Panc1 (cell line): ENCODE measurements at regions not wholly inside any gene's neighbourhood (a gene's known extent, or its start where the extent isn't known, plus 50 kb on each side); places are given as distances from the start of the nearest gene placed in this dataset.

ENCODE experiments used
- ATAC-seq: fragments of 200-7000 bp; cut with Tn5 transposase; 2 replicates; pipeline ENCODE4 v1.9.1; 2020; ENCODE audit warnings: mild to moderate bottlenecking, moderate library complexity
- BruUV-seq: library from RNA; stranded (reverse); fragments of 400-500 nt; replicated peaks from 2 replicates; lab custom pipeline; 2021; lab: Mats Ljungman, UMichigan
- CTCF ChIA-PET: fragments of 300-600 bp; sonication (Branson Sonifier 250); formaldehyde crosslinking; loops from one replicate; lab custom pipeline; 2022; ENCODE audit warnings: antibody characterized with exemption; lab: Charles Lee
- POLR2A ChIA-PET: fragments of 300-600 bp; sonication (Branson Sonifier 250); formaldehyde crosslinking; loops from one replicate; lab custom pipeline; 2022; ENCODE audit warnings: antibody characterized with exemption; lab: Charles Lee
- DNase-seq: peaks from one replicate; pipeline ENCODE4 v3.0.0-alpha.2; 2010; ENCODE audit warnings: low read depth, low spot score
- H3K27ac ChIP-seq: 2 replicates; pipeline ENCODE4 v1.5.1; 2011; ENCODE audit warnings: mild to moderate bottlenecking, low read length, inconsistent platforms
- H3K27me3 ChIP-seq: fragments of 200-500 bp; sonication (Bioruptor generic); 2 replicates; pipeline ENCODE4 v1.6.0; 2014; ENCODE audit warnings: low read length, inconsistent platforms; ENCODE audit not compliant: control insufficient read depth, insufficient read depth
- H3K36me3 ChIP-seq: fragments of 200-500 bp; sonication (Bioruptor generic); 2 replicates; pipeline ENCODE4 v1.5.1; 2014; ENCODE audit warnings: inconsistent platforms, mild to moderate bottlenecking, low read length, moderate library complexity; ENCODE audit not compliant: control insufficient read depth, insufficient read depth
- H3K4me1 ChIP-seq: 2 replicates; pipeline ENCODE4 v1.5.1; 2011; ENCODE audit warnings: inconsistent platforms, mild to moderate bottlenecking, low read length, moderate library complexity; ENCODE audit not compliant: control insufficient read depth, insufficient read depth
- H3K4me3 ChIP-seq, 2 experiments: 2 replicates each; pipeline ENCODE4 v1.5.1; 2011 to 2012; ENCODE audit warnings: low read depth in 2 of 2, low read length in 2 of 2, mild to moderate bottlenecking in 2 of 2, inconsistent platforms in 1 of 2, moderate library complexity in 1 of 2
- H3K9me3 ChIP-seq: fragments of 200-500 bp; sonication (Bioruptor generic); 2 replicates; pipeline ENCODE4 v1.5.1; 2014; ENCODE audit warnings: low read depth, mild to moderate bottlenecking, inconsistent platforms, low read length, moderate library complexity; ENCODE audit not compliant: control insufficient read depth, insufficient read depth
- CTCF ChIP-seq: fragments of 450-650 bp; IDR thresholded peaks from 2 replicates; pipeline ENCODE4 v1.5.1; 2017; ENCODE audit warnings: mild to moderate bottlenecking
- POLR2AphosphoS5 ChIP-seq: IDR thresholded peaks from 2 replicates; pipeline ENCODE4 v1.6.1; 2012; ENCODE audit warnings: mild to moderate bottlenecking, low read depth, low read length, moderate library complexity
- REST ChIP-seq, 2 experiments: IDR thresholded peaks; 2 replicates each; pipeline ENCODE4 v1.6.1; 2011 to 2012; ENCODE audit warnings: low read depth in 2 of 2, control low read depth in 1 of 2, low read length in 1 of 2, mild to moderate bottlenecking in 1 of 2, moderate library complexity in 1 of 2; ENCODE audit not compliant: insufficient read depth in 1 of 2
- SIN3A ChIP-seq: IDR thresholded peaks from 2 replicates; pipeline ENCODE4 v1.6.1; 2012; ENCODE audit warnings: low read depth, mild to moderate bottlenecking, low read length, moderate library complexity, borderline replicate concordance; ENCODE audit not compliant: insufficient read depth
- TCF7L2 ChIP-seq: IDR thresholded peaks from 2 replicates; pipeline ENCODE4 v1.6.1; 2011; ENCODE audit warnings: mild to moderate bottlenecking, low read depth, low read length, inconsistent platforms
- in situ Hi-C: cut with HindIII; loops from 2 replicates; pipeline ENCODE4 v1.10.0; 2016; ENCODE audit warnings: low sequenced_read_pairs, low pct_unique_long_range_greater_than_20kb
- intact Hi-C: fragments of 100-400 bp; cut with micrococcal nuclease; formaldehyde crosslinking; loops from one replicate; pipeline ENCODE4 v1.10.0; 2022; ENCODE audit not compliant: unreplicated experiment

GRCh38 chr2:196449083-196449482 is 190.4 kb upstream of the CCDC150 start:
- ChIA-PET POLR2A (no interaction called here), CTCF (no interaction called here)
- no peak overlapping the region for H3K4me3 ChIP-seq
- H3K9me3 ChIP-seq, result no peaks in the 10 kb centered on the region
- no peak for ATAC-seq
- BruUV-seq, result no TSS peak
- no peak for DNase-seq
- TF ChIP-seq CTCF, result no peak
- no peak for TF ChIP-seq POLR2AphosphoS5
- TF ChIP-seq REST (IDR thresholded peaks at IDR 0.05; ENCODE audit: insufficient read depth in 1 of 2, low read depth in 2 of 2, low read length in 1 of 2), result no peak
- TF ChIP-seq SIN3A, result no peak
- TF ChIP-seq TCF7L2, result no peak
- H3K27ac ChIP-seq, result no peak overlapping the region
- H3K4me1 ChIP-seq, result no peaks in the 10 kb centered on the region
- H3K27me3 ChIP-seq, result no peaks in the 10 kb centered on the region
- no peaks in the 10 kb centered on the region for H3K36me3 ChIP-seq
- in situ Hi-C loops (no loop called here), intact Hi-C loops (loop anchor here (10.0 kb wide), 1 partner anchor 314 kb away; no protein-coding TSS in a partner anchor)

DNA sequence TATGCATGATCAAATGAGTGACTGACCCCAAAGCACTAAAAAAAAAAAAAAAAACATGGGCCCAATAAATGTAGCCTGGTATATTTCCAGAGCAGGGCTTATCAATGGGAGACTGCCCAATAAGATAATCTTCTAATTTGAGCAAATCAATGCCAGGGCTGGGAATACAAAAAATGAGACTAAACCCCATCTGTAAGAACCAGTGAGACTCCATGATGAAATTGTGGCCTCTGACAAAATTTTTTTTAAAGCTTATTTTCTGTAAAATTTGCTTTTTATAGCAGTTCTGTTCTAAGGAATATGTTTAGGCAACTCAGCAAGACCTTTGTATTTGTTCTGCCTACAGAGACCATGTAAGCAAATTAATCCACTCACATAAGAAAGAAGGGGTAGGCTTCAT is 186.8 kb upstream of the CCDC150 start:
- Histone ChIP-seq H3K36me3 (no peaks in the 10 kb centered on the region), H3K27me3 (no peaks in the 10 kb centered on the region), H3K4me3 (no peak overlapping the region), H3K9me3 (no peaks in the 10 kb centered on the region), H3K4me1 (no peaks in the 10 kb centered on the region), H3K27ac (0 out of 2 replicates have a peak overlapping the region, but pooled peaks have one; percentile 0)
- ChIA-PET POLR2A (no interaction called here), CTCF (interaction anchor here (0.6 to 1.8 kb wide), 4 partner anchors 155 to 492 kb away, joined by 3 to 6 read pairs (median 4); no protein-coding TSS in a partner anchor)
- ATAC-seq (no peak), DNase-seq (no peak)
- no TSS peak for BruUV-seq
- intact Hi-C loops (loop anchor here (1.0 kb wide), 1 partner anchor 154 kb away; no protein-coding TSS in a partner anchor), in situ Hi-C loops (no loop called here)
- TF ChIP-seq SIN3A (no peak), POLR2AphosphoS5 (no peak), TCF7L2 (no peak), CTCF (no peak)
